ENCODE measurements at regions not wholly inside any gene's neighbourhood (a gene's known extent, or its start where the extent isn't known, plus 50 kb on each side); places are given as distances from the start of the nearest gene placed in this dataset.
"Not testable (repeated sequence)": the region's sequence is repeated elsewhere in the genome, so short reads cannot be mapped to it uniquely, and the experiment has no call there.

GRCh38 chr2:180891360-180891759 lies 89.0 kb upstream of the UBE2E3 start:
- intact Hi-C loops (cut with DNase I) = no loop called here

GRCh38 chr2:180890781-180891180 lies 89.6 kb upstream of the UBE2E3 start:
- no peak overlapping the region for H3K4me3 ChIP-seq
- no peak for DNase-seq (ENCODE audit: low spot score)
- H3K27me3 ChIP-seq (replicated peaks; ENCODE audit: insufficient read depth) = no peaks in the 10 kb centered on the region
- 96% methylated on average over 1 of the region's 1 CpG for WGBS
- H3K9me3 ChIP-seq = no peaks in the 10 kb centered on the region
- H3K27ac ChIP-seq = no peak overlapping the region
- no peaks in the 10 kb centered on the region for H3K36me3 ChIP-seq
- no peaks in the 10 kb centered on the region for H3K4me1 ChIP-seq (replicated peaks)
- intact Hi-C loops (cut with DNase I) = no loop called here
- no peak for TF ChIP-seq CTCF (IDR thresholded peaks at IDR 0.05)
- no peak for TF ChIP-seq POLR2A (IDR thresholded peaks at IDR 0.05)
- no peak for TF ChIP-seq POLR2AphosphoS5 (IDR thresholded peaks at IDR 0.05)

More at GRCh38 chr2:180891360-180891759, 89.0 kb upstream of the UBE2E3 start:
- H3K27me3 ChIP-seq (replicated peaks; ENCODE audit: insufficient read depth) = no peaks in the 10 kb centered on the region
- H3K4me3 ChIP-seq = no peak overlapping the region
- H3K27ac ChIP-seq = no peak overlapping the region
- no peaks in the 10 kb centered on the region for H3K9me3 ChIP-seq
- no peaks in the 10 kb centered on the region for H3K36me3 ChIP-seq
- TF ChIP-seq POLR2AphosphoS5 (IDR thresholded peaks at IDR 0.05) (no peak), CTCF (IDR thresholded peaks at IDR 0.05) (no peak), POLR2A (IDR thresholded peaks at IDR 0.05) (no peak)
- no peak for DNase-seq (ENCODE audit: low spot score)
- H3K4me1 ChIP-seq (replicated peaks) = no peaks in the 10 kb centered on the region

- H3K4me3 ChIP-seq = no peak overlapping the region
- H3K9me3 ChIP-seq = no peaks in the 10 kb centered on the region
- DNase-seq (ENCODE audit: low spot score) = no peak
- no peak overlapping the region for H3K27ac ChIP-seq
- H3K36me3 ChIP-seq = no peaks in the 10 kb centered on the region
- intact Hi-C loops (cut with DNase I) = no loop called here
- no peak for TF ChIP-seq POLR2AphosphoS5 (IDR thresholded peaks at IDR 0.05)
- no peak for TF ChIP-seq POLR2A (IDR thresholded peaks at IDR 0.05)
- no peak for TF ChIP-seq CTCF (IDR thresholded peaks at IDR 0.05)
- H3K4me1 ChIP-seq (replicated peaks) = no peaks in the 10 kb centered on the region
- H3K27me3 ChIP-seq (replicated peaks; ENCODE audit: insufficient read depth) = no peaks in the 10 kb centered on the region
Observed at GRCh38 chr2:180882959-180883358, 97.4 kb upstream of the UBE2E3 start.

GRCh38 chr2:180876506-180876905 lies 103.9 kb upstream of the UBE2E3 start:
- WGBS = 25% methylated on average over 3 of the region's 3 CpGs
- TF ChIP-seq CTCF (IDR thresholded peaks at IDR 0.05) (no peak), POLR2AphosphoS5 (IDR thresholded peaks at IDR 0.05) (no peak), POLR2A (IDR thresholded peaks at IDR 0.05) (no peak)
- H3K27ac ChIP-seq = no peak overlapping the region
- H3K27me3 ChIP-seq (replicated peaks; ENCODE audit: insufficient read depth) = no peaks in the 10 kb centered on the region
- H3K4me1 ChIP-seq (replicated peaks) = no peaks in the 10 kb centered on the region
- no peaks in the 10 kb centered on the region for H3K36me3 ChIP-seq
- no peaks in the 10 kb centered on the region for H3K9me3 ChIP-seq
- no peak overlapping the region for H3K4me3 ChIP-seq
- DNase-seq (ENCODE audit: low spot score) = no peak
- intact Hi-C loops (cut with DNase I) = no loop called here

GRCh38 chr2:180873219-180873618 lies 107.2 kb upstream of the UBE2E3 start:
- Histone ChIP-seq H3K4me1 (replicated peaks) (no peaks in the 10 kb centered on the region), H3K4me3 (no peak overlapping the region), H3K36me3 (no peaks in the 10 kb centered on the region), H3K9me3 (no peaks in the 10 kb centered on the region), H3K27me3 (replicated peaks; ENCODE audit: insufficient read depth) (no peaks in the 10 kb centered on the region), H3K27ac (no peak overlapping the region)
- intact Hi-C loops (cut with DNase I) = no loop called here
- WGBS = 68% methylated on average over 20 of the region's 30 CpGs
- no peak for TF ChIP-seq CTCF (IDR thresholded peaks at IDR 0.05)
- TF ChIP-seq POLR2A (IDR thresholded peaks at IDR 0.05) = no peak
- no peak for TF ChIP-seq POLR2AphosphoS5 (IDR thresholded peaks at IDR 0.05)
- no peak for DNase-seq (ENCODE audit: low spot score)

GRCh38 chr2:180872781-180873180 lies 107.6 kb upstream of the UBE2E3 start:
- intact Hi-C loops (cut with DNase I); H3K36me3 ChIP-seq; H3K27ac ChIP-seq; H3K4me1 ChIP-seq (replicated peaks); H3K9me3 ChIP-seq; DNase-seq (ENCODE audit: low spot score); H3K27me3 ChIP-seq (replicated peaks; ENCODE audit: insufficient read depth); H3K4me3 ChIP-seq: not testable (repeated sequence)
- WGBS = 96% methylated on average over 8 of the region's 8 CpGs
